CD4-positive, alpha-beta T cell (primary cell): ENCODE measurements at regions not wholly inside any gene's neighbourhood (a gene's known extent, or its start where the extent isn't known, plus 50 kb on each side); places are given as distances from the start of the nearest gene placed in this dataset.
"Not testable (repeated sequence)": the region's sequence is repeated elsewhere in the genome, so short reads cannot be mapped to it uniquely, and the experiment has no call there.

ENCODE experiments used
- ATAC-seq: fragments of 200-7000 bp; cut with Tn5 transposase; one replicate; pipeline ENCODE4 v1.10.0; 2022; ENCODE audit warnings: mild to moderate bottlenecking; ENCODE audit not compliant: poor library complexity
- CTCF ChIA-PET: fragments of 350-600 bp; sonication (Branson Sonifier 250); formaldehyde crosslinking; loops from one replicate; lab custom pipeline; 2021; ENCODE audit warnings: antibody characterized with exemption, inconsistent platforms; lab: Charles Lee
- POLR2A ChIA-PET: fragments of 350-600 bp; sonication (Branson Sonifier 250); formaldehyde crosslinking; loops from one replicate; lab custom pipeline; 2021; ENCODE audit warnings: antibody characterized with exemption, inconsistent platforms; lab: Charles Lee
- DNase-seq, 14 experiments: peaks; one replicate each; pipeline ENCODE4 v3.0.0-alpha.2; 2013 to 2020; ENCODE audit warnings: mixed read lengths in 2 of 14
- H3K27ac ChIP-seq, 2 donors: one replicate each; pipeline versions ENCODE4 v1.5.1 to v1.7.0; 2013; ENCODE audit warnings: low read length in 2 of 2, low read depth in 1 of 2, mild to moderate bottlenecking in 1 of 2
- H3K27me3 ChIP-seq, 2 experiments: 1 replicate in 1 of 2; 2 replicates in 1 of 2; pipeline versions ENCODE4 v1.6.1 to v1.7.0; 2013; ENCODE audit warnings: low read length in 2 of 2, control low read depth in 1 of 2, mild to moderate bottlenecking in 1 of 2, moderate library complexity in 1 of 2; ENCODE audit not compliant: insufficient read depth in 2 of 2, control insufficient read depth in 1 of 2
- H3K36me3 ChIP-seq: one replicate; pipeline ENCODE4 v1.6.1; 2013; ENCODE audit warnings: low read length, control low read depth; ENCODE audit not compliant: insufficient read depth
- H3K4me1 ChIP-seq: one replicate; pipeline ENCODE4 v1.6.1; 2013; ENCODE audit warnings: low read length, control low read depth; ENCODE audit not compliant: insufficient read depth
- H3K4me3 ChIP-seq: one replicate; pipeline ENCODE4 v1.5.1; 2013; ENCODE audit warnings: mild to moderate bottlenecking, low read length, moderate library complexity
- H3K9me3 ChIP-seq, 2 experiments: 1 replicate in 1 of 2; 2 replicates in 1 of 2; pipeline versions ENCODE4 v1.6.1 to v1.7.0; 2013; ENCODE audit warnings: low read length in 2 of 2, mild to moderate bottlenecking in 2 of 2, control low read depth in 1 of 2, moderate library complexity in 1 of 2; ENCODE audit not compliant: control insufficient read depth in 1 of 2, insufficient read depth in 1 of 2
- H3K27ac Mint-ChIP-seq: one replicate; pipeline ENCODE4 v1.8.0; 2020; ENCODE audit warnings: mixed read lengths
- H3K27me3 Mint-ChIP-seq: one replicate; pipeline ENCODE4 v1.8.0; 2021; ENCODE audit warnings: mixed read lengths
- H3K36me3 Mint-ChIP-seq: one replicate; pipeline ENCODE4 v1.8.0; 2021; ENCODE audit warnings: low read depth, mixed read lengths
- H3K4me1 Mint-ChIP-seq: one replicate; pipeline ENCODE4 v1.8.0; 2021; ENCODE audit warnings: low read depth, mixed read lengths
- H3K4me3 Mint-ChIP-seq: one replicate; pipeline ENCODE4 v1.8.0; 2020; ENCODE audit warnings: mild to moderate bottlenecking, mixed read lengths
- H3K9me3 Mint-ChIP-seq: one replicate; pipeline ENCODE4 v1.8.0; 2020; ENCODE audit warnings: mixed read lengths
- CTCF ChIP-seq: fragments of 200-600 bp; IDR thresholded peaks from one replicate; pipeline ENCODE4 v1.8.0; 2022; ENCODE audit warnings: antibody characterized with exemption, mild to moderate bottlenecking
- intact Hi-C, 2 experiments: fragments of 100-400 bp; cut with DNase I in 1 of 2; cut with micrococcal nuclease in 1 of 2; formaldehyde crosslinking; loops; one replicate each; pipeline versions ENCODE4 v1.15.1 to v1.9.0; 2023 to 2025; cut with DNase I, micrococcal nuclease

GRCh38 chr13:87244256-87244890 lies 426.8 kb upstream of the SLITRK5 start:
- H3K4me1 Mint-ChIP-seq = no peaks in the 10 kb centered on the region
- ChIA-PET POLR2A (no interaction called here), CTCF (no interaction called here)
- Histone ChIP-seq H3K36me3 (no peaks in the 10 kb centered on the region), H3K4me1 (no peaks in the 10 kb centered on the region), H3K27me3 (no peaks in the 10 kb centered on the region), H3K27ac (no peak overlapping the region), H3K9me3 (no peaks in the 10 kb centered on the region), H3K4me3 (no peak overlapping the region)
- intact Hi-C loops = no loop called here
- no peak overlapping the region for H3K27ac Mint-ChIP-seq
- TF ChIP-seq CTCF = no peak
- H3K36me3 Mint-ChIP-seq = no peaks in the 10 kb centered on the region
- ATAC-seq = no peak
- no peak for DNase-seq
- no peak overlapping the region for H3K4me3 Mint-ChIP-seq
- H3K27me3 Mint-ChIP-seq = no peaks in the 10 kb centered on the region
- peaks cover 3% of the 10 kb centered on the region for H3K9me3 Mint-ChIP-seq

GRCh38 chr13:87249847-87250246 lies 421.3 kb upstream of the SLITRK5 start:
- H3K4me1 Mint-ChIP-seq, H3K4me1 ChIP-seq, H3K4me3 Mint-ChIP-seq, H3K9me3 Mint-ChIP-seq, H3K36me3 ChIP-seq, DNase-seq, H3K36me3 Mint-ChIP-seq, H3K27ac ChIP-seq, H3K27me3 Mint-ChIP-seq, H3K27ac Mint-ChIP-seq, CTCF ChIA-PET, intact Hi-C loops, H3K4me3 ChIP-seq, POLR2A ChIA-PET, H3K9me3 ChIP-seq, H3K27me3 ChIP-seq, ATAC-seq: not testable (repeated sequence)

- Mint-ChIP-seq H3K27ac (no peak overlapping the region), H3K27me3 (no peaks in the 10 kb centered on the region), H3K4me3 (no peak overlapping the region), H3K36me3 (no peaks in the 10 kb centered on the region), H3K9me3 (no peaks in the 10 kb centered on the region), H3K4me1 (no peaks in the 10 kb centered on the region)
- DNase-seq (no peak), ATAC-seq (no peak)
- CTCF ChIA-PET = no interaction called here
- Histone ChIP-seq H3K9me3 (peaks cover 0 to 4% of the 10 kb centered on the region in 2 experiments), H3K4me3 (no peak overlapping the region), H3K27ac (no peak overlapping the region), H3K36me3 (no peaks in the 10 kb centered on the region), H3K4me1 (no peaks in the 10 kb centered on the region), H3K27me3 (no peaks in the 10 kb centered on the region)
- intact Hi-C loops = no loop called here
- POLR2A ChIA-PET = no interaction called here
- TF ChIP-seq CTCF = no peak
Observed at GRCh38 chr13:87255394-87255793, 415.8 kb upstream of the SLITRK5 start.

- Mint-ChIP-seq H3K4me1 (no peaks in the 10 kb centered on the region), H3K9me3 (no peaks in the 10 kb centered on the region), H3K4me3 (no peak overlapping the region), H3K27ac (no peak overlapping the region), H3K36me3 (no peaks in the 10 kb centered on the region), H3K27me3 (no peaks in the 10 kb centered on the region)
- ATAC-seq (no peak), DNase-seq (no peak)
- H3K27ac ChIP-seq = no peak overlapping the region
- no peak overlapping the region for H3K4me3 ChIP-seq
- intact Hi-C loops = no loop called here
- POLR2A ChIA-PET = no interaction called here
- peaks cover 0 to 4% of the 10 kb centered on the region in 2 experiments for H3K9me3 ChIP-seq
- no peaks in the 10 kb centered on the region for H3K27me3 ChIP-seq
- TF ChIP-seq CTCF = no peak
- CTCF ChIA-PET = no interaction called here
- no peaks in the 10 kb centered on the region for H3K36me3 ChIP-seq
- H3K4me1 ChIP-seq = no peaks in the 10 kb centered on the region
Observed at GRCh38 chr13:87259479-87260083, 411.6 kb upstream of the SLITRK5 start.
